ENCODE measurements at regions not wholly inside any gene's neighbourhood (a gene's known extent, or its start where the extent isn't known, plus 50 kb on each side); places are given as distances from the start of the nearest gene placed in this dataset.

GRCh38 chrX:116972362-116972761, 509.6 kb upstream of the CT83 start:
- Mint-ChIP-seq H3K27ac (no peak overlapping the region), H3K4me1 (peaks cover 2 to 4% of the 10 kb centered on the region in 2 experiments; a peak in 3 of 4 replicates), H3K4me3 (no peak overlapping the region), H3K27me3 (ENCODE audit: low read depth) (no peaks in the 10 kb centered on the region), H3K9me3 (peaks cover 44 to 60% of the 10 kb centered on the region in 2 experiments), H3K36me3 (ENCODE audit: insufficient read depth in 1 of 3, low read depth in 3 of 3) (peaks cover 18 to 46% (median 44%) of the 10 kb centered on the region in 3 experiments; a peak in 6 of 7 replicates)
- Histone ChIP-seq H3K79me2 (ENCODE audit: insufficient read depth, low read length) (no peaks in the 10 kb centered on the region), H4K91ac (ENCODE audit: insufficient read length, low read depth, low read length) (no peak overlapping the region), H3K14ac (ENCODE audit: insufficient read depth, low read length) (no peak overlapping the region), H3K9me3 (ENCODE audit: control insufficient read depth, low read depth, low read length) (peaks cover 12% of the 10 kb centered on the region), H3K23me2 (ENCODE audit: insufficient read length, low read depth, low read length, poor library complexity, severe bottlenecking) (no peaks in the 10 kb centered on the region), H3K4me2 (ENCODE audit: insufficient read depth, insufficient read length, low read length) (no peak overlapping the region), H4K5ac (ENCODE audit: insufficient read length, low read depth, low read length) (no peak overlapping the region), H3K18ac (ENCODE audit: insufficient read length, low read depth, low read length) (no peak overlapping the region), H2AFZ (ENCODE audit: low read length) (no peak overlapping the region), H3K27me3 (ENCODE audit: insufficient read depth, low read length) (no peaks in the 10 kb centered on the region), H3K4me1 (ENCODE audit: insufficient read depth, low read length) (no peaks in the 10 kb centered on the region), H3K23ac (ENCODE audit: insufficient read length, low read depth, low read length) (no peak overlapping the region), H2BK12ac (ENCODE audit: insufficient read length, low read depth, low read length) (no peak overlapping the region), H3K56ac (ENCODE audit: insufficient read length, low read depth, low read length) (no peak overlapping the region), H2BK20ac (ENCODE audit: low read depth, low read length, poor library complexity, severe bottlenecking) (no peak overlapping the region), H3K9ac (ENCODE audit: extremely low read depth, insufficient read length, low read length) (no peak overlapping the region), H2BK120ac (ENCODE audit: low read depth, low read length, poor library complexity, severe bottlenecking) (no peak overlapping the region), H3K27ac (ENCODE audit: insufficient read length, low read depth, low read length) (no peak overlapping the region), H3T11ph (ENCODE audit: low read length) (no peak overlapping the region), H4K8ac (replicated peaks; ENCODE audit: insufficient read length, low read depth, low read length) (no peak overlapping the region), H2AK5ac (ENCODE audit: insufficient read length, low read length) (no peak overlapping the region), H2BK5ac (ENCODE audit: insufficient read length, low read length) (no peak overlapping the region), H2BK15ac (ENCODE audit: low read depth, low read length) (no peak overlapping the region), H3K4ac (ENCODE audit: low read depth, low read length) (no peak overlapping the region), H3K79me1 (ENCODE audit: insufficient read depth, low read depth, low read length, poor library complexity, severe bottlenecking) (no peaks in the 10 kb centered on the region), H4K20me1 (ENCODE audit: control insufficient read depth, insufficient read depth, insufficient read length) (no peaks in the 10 kb centered on the region)
- no peak for DNase-seq
- no CpG with 5 or more reads among the region's 2 CpGs for WGBS (ENCODE audit: extremely low coverage, insufficient read length, low lambda C conversion rate)
- TF ChIP-seq CTCF (conservative IDR thresholded peaks at IDR 0.05), result no peak
